B cell (primary cell): ENCODE measurements at regions not wholly inside any gene's neighbourhood (a gene's known extent, or its start where the extent isn't known, plus 50 kb on each side); places are given as distances from the start of the nearest gene placed in this dataset.

ENCODE experiments used
- ATAC-seq: fragments of 200-7000 bp; cut with Tn5 transposase; one replicate; pipeline ENCODE4 v1.10.0; 2021; ENCODE audit warnings: low read depth, mild to moderate bottlenecking, moderate number of reproducible peaks, moderate library complexity
- CTCF ChIA-PET: fragments of 350-600 bp; sonication (Branson Sonifier 250); formaldehyde crosslinking; loops from one replicate; lab custom pipeline; 2021; ENCODE audit warnings: antibody characterized with exemption, inconsistent platforms; lab: Charles Lee
- POLR2A ChIA-PET: fragments of 350-600 bp; sonication (Branson Sonifier 250); formaldehyde crosslinking; loops from one replicate; lab custom pipeline; 2021; ENCODE audit warnings: antibody characterized with exemption; lab: Charles Lee
- DNase-seq: peaks from one replicate; pipeline ENCODE4 v3.0.0; 2013
- H2AFZ ChIP-seq: 2 replicates; pipeline ENCODE4 v1.6.1; 2012; ENCODE audit warnings: mild to moderate bottlenecking, low read depth, low read length; ENCODE audit not compliant: insufficient read depth, poor library complexity, severe bottlenecking
- H3K27ac ChIP-seq, 2 donors: 1 replicate in 1 of 2; 2 replicates in 1 of 2; pipeline ENCODE4 v1.5.1; 2012 to 2013; ENCODE audit warnings: low read length in 2 of 2, mild to moderate bottlenecking in 2 of 2, moderate library complexity in 1 of 2
- H3K27me3 ChIP-seq, 4 experiments: fragments of 200-600 bp in 1 of 4; sonication (generic) in 1 of 4; replicated peaks in 1 of 4; 1 replicate in 2 of 4; 2 replicates in 2 of 4; pipeline versions ENCODE4 v1.6.1 to v1.7.0; 2013 to 2016; ENCODE audit warnings: low read length in 3 of 4, mild to moderate bottlenecking in 2 of 4, mixed read lengths in 1 of 4, moderate library complexity in 1 of 4; ENCODE audit not compliant: insufficient read depth in 4 of 4, control insufficient read depth in 3 of 4; ENCODE audit errors: control extremely low read depth in 1 of 4
- H3K36me3 ChIP-seq, 2 experiments: replicated peaks in 1 of 2; 1 replicate in 1 of 2; 2 replicates in 1 of 2; pipeline versions ENCODE4 v1.6.1 to v1.7.1; 2013; ENCODE audit warnings: low read length in 1 of 2; ENCODE audit not compliant: insufficient read depth in 2 of 2, control insufficient read depth in 1 of 2; ENCODE audit errors: control extremely low read depth in 1 of 2, extremely low read depth in 1 of 2
- H3K4me1 ChIP-seq, 2 donors: fragments of 200-600 bp in 1 of 2; sonication (generic) in 1 of 2; 1 replicate in 1 of 2; 2 replicates in 1 of 2; pipeline versions ENCODE4 v1.5.1 to v1.6.1; 2013 to 2017; ENCODE audit warnings: low read length in 2 of 2; ENCODE audit not compliant: control insufficient read depth in 2 of 2, insufficient read depth in 2 of 2
- H3K4me2 ChIP-seq: replicated peaks from 2 replicates; pipeline ENCODE3; 2012; ENCODE audit warnings: mild to moderate bottlenecking, low read depth, low read length; ENCODE audit not compliant: poor library complexity, severe bottlenecking
- H3K4me3 ChIP-seq, 5 experiments: fragments of 200-600 bp in 1 of 5; sonication (generic) in 1 of 5; 1 replicate in 3 of 5; 2 replicates in 2 of 5; pipeline versions ENCODE4 v1.5.1 to v1.7.0; 2011 to 2016; ENCODE audit warnings: low read length in 4 of 5, mild to moderate bottlenecking in 4 of 5, low read depth in 2 of 5, control low read depth in 1 of 5, moderate library complexity in 1 of 5; ENCODE audit not compliant: insufficient read depth in 1 of 5; ENCODE audit errors: control extremely low read depth in 1 of 5, extremely low read depth in 1 of 5
- H3K79me2 ChIP-seq: fragments of 200-600 bp; sonication (generic); one replicate; pipeline ENCODE4 v1.6.0; 2016; ENCODE audit warnings: low read length; ENCODE audit not compliant: control insufficient read depth, insufficient read depth
- H3K9ac ChIP-seq: fragments of 200-600 bp; sonication (generic); 2 replicates; pipeline ENCODE4 v1.6.1; 2017; ENCODE audit warnings: mild to moderate bottlenecking, low read length, moderate library complexity
- H3K9me3 ChIP-seq, 3 donors: one replicate each; pipeline versions ENCODE4 v1.6.1 to v1.7.1; 2013; ENCODE audit warnings: low read length in 2 of 3; ENCODE audit not compliant: control insufficient read depth in 2 of 3, insufficient read depth in 1 of 3; ENCODE audit errors: control extremely low read depth in 1 of 3
- H4K20me1 ChIP-seq: 2 replicates; pipeline ENCODE4 v1.6.0; 2012; ENCODE audit warnings: mild to moderate bottlenecking, low read length; ENCODE audit not compliant: insufficient read depth, control insufficient read depth, poor library complexity, severe bottlenecking
- H3K27ac Mint-ChIP-seq: one replicate; pipeline ENCODE4 v1.8.0; 2021; ENCODE audit warnings: mixed read lengths
- H3K27me3 Mint-ChIP-seq: one replicate; pipeline ENCODE4 v1.8.0; 2021; ENCODE audit warnings: mixed read lengths
- H3K4me1 Mint-ChIP-seq: one replicate; pipeline ENCODE4 v1.8.0; 2021; ENCODE audit warnings: mixed read lengths
- H3K4me3 Mint-ChIP-seq: one replicate; pipeline ENCODE4 v1.8.0; 2021; ENCODE audit warnings: mixed read lengths
- H3K9me3 Mint-ChIP-seq: one replicate; pipeline ENCODE4 v1.8.0; 2022; ENCODE audit warnings: mixed read lengths; ENCODE audit not compliant: insufficient read depth
- EZH2 ChIP-seq: IDR thresholded peaks from 2 replicates; pipeline ENCODE4 v1.6.1; 2012; ENCODE audit warnings: borderline replicate concordance, low read depth, mild to moderate bottlenecking, moderate library complexity, low read length; ENCODE audit not compliant: insufficient read depth, poor library complexity, severe bottlenecking
- WGBS: methylation state at CpG from one replicate; pipeline ENCODE4 v1.1.5; 2013; ENCODE audit warnings: missing lambda C conversion rate; ENCODE audit not compliant: insufficient coverage; 5-methylcytosine and 5-hydroxymethylcytosine counted together
- intact Hi-C: fragments of 100-400 bp; cut with micrococcal nuclease; formaldehyde crosslinking; loops from one replicate; pipeline ENCODE4 v1.10.0; 2022
- TF ChIP-seq, protein P1 (sequence below): fragments of 200-600 bp; IDR thresholded peaks from one replicate; pipeline ENCODE4 v1.8.0; 2022; ENCODE audit warnings: antibody characterized with exemption, mild to moderate bottlenecking

DNA sequence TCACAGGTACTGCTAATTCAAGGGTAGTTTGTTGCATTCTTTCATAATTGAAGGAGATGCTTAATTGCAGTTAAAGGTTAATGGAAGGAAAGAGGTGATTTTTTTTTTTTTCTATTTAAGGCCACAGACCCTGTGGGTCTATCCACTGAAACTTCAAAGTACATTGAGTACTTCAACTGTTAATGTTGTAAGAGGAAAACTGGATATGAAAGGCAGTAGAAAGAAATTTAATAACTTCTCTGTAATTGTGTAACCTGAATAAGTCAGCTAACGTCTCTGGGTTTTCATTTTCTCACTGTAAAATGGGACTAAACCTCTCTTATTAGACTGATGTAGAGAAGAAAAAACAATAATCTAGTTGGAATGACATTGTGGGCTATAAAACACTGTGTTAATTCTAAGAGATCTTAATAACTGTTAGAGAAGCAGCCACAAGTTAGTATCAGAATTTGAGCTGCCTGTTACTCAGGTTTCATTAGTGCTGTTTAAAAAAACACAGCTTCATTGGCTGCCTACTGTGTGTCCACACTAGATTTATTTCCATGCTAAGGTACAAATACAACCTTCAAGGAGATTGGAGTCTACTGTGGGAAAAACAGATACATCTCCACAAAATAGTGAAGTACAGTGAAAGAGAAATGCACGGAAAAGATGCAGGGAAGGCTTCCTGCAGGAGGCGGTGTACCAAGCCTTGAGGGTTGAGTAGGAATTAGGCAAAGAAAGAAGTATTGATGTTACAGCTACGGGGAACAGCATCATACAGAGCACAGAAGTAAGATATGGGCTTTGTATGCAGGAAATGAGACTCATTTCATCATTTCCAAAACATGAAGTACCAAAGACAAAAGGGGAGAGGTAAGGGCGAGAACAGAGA is 483.6 kb downstream of the TAFA4 start:
- intact Hi-C loops = no loop called here
- Mint-ChIP-seq H3K4me1 (no peaks in the 10 kb centered on the region), H3K27ac (no peak overlapping the region), H3K4me3 (no peak overlapping the region), H3K27me3 (no peaks in the 10 kb centered on the region), H3K9me3 (no peaks in the 10 kb centered on the region)
- no peaks in the 10 kb centered on the region for H3K79me2 ChIP-seq
- no peak overlapping the region for H3K27ac ChIP-seq
- no peaks in the 10 kb centered on the region for H3K36me3 ChIP-seq
- no peaks in the 10 kb centered on the region for H3K4me1 ChIP-seq
- H3K9ac ChIP-seq = no peak overlapping the region
- H3K4me3 ChIP-seq = no peak overlapping the region
- H3K4me2 ChIP-seq = no peak overlapping the region
- no CpG with 5 or more reads among the region's 5 CpGs for WGBS
- H3K9me3 ChIP-seq = no peaks in the 10 kb centered on the region
- POLR2A ChIA-PET = no interaction called here
- ATAC-seq = no peak
- CTCF ChIA-PET = no interaction called here
- no peaks in the 10 kb centered on the region for H4K20me1 ChIP-seq
- DNase-seq = no peak
- no peak for TF ChIP-seq EZH2
- TF ChIP-seq, protein P1, sequence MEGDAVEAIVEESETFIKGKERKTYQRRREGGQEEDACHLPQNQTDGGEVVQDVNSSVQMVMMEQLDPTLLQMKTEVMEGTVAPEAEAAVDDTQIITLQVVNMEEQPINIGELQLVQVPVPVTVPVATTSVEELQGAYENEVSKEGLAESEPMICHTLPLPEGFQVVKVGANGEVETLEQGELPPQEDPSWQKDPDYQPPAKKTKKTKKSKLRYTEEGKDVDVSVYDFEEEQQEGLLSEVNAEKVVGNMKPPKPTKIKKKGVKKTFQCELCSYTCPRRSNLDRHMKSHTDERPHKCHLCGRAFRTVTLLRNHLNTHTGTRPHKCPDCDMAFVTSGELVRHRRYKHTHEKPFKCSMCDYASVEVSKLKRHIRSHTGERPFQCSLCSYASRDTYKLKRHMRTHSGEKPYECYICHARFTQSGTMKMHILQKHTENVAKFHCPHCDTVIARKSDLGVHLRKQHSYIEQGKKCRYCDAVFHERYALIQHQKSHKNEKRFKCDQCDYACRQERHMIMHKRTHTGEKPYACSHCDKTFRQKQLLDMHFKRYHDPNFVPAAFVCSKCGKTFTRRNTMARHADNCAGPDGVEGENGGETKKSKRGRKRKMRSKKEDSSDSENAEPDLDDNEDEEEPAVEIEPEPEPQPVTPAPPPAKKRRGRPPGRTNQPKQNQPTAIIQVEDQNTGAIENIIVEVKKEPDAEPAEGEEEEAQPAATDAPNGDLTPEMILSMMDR = no peak
- no peak overlapping the region for H2AFZ ChIP-seq
- no peaks in the 10 kb centered on the region for H3K27me3 ChIP-seq

DNA sequence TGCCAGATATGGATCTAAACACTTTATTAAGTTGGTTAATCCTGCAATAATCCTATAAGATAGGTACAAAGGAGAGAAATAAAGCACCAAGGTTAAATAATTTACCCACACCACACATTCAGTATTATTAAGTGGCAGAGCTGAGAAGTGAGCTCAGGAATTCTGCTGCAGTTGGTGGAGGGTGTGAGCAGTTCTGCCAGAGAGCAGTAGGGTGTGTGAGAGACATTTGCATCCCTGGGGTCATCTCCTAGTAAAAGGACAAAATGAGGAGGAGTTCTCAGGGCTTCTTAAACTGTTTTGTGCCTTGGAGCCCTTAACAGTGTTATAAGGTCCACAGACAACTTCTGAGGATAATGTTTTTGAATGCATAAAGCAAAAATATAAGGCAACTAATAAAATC is 484.5 kb downstream of the TAFA4 start:
- H3K36me3 ChIP-seq = no peaks in the 10 kb centered on the region
- H3K27ac ChIP-seq = no peak overlapping the region
- H3K4me3 Mint-ChIP-seq = no peak overlapping the region
- H3K4me3 ChIP-seq = no peak overlapping the region
- ATAC-seq (no peak), DNase-seq (no peak)
- no peaks in the 10 kb centered on the region for H4K20me1 ChIP-seq
- H3K27ac Mint-ChIP-seq = no peak overlapping the region
- H3K4me2 ChIP-seq = no peak overlapping the region
- H3K27me3 Mint-ChIP-seq = no peaks in the 10 kb centered on the region
- intact Hi-C loops = no loop called here
- H3K9me3 Mint-ChIP-seq = peaks cover 3% of the 10 kb centered on the region
- H3K79me2 ChIP-seq = no peaks in the 10 kb centered on the region
- H3K4me1 Mint-ChIP-seq = no peaks in the 10 kb centered on the region
- ChIA-PET POLR2A (no interaction called here), CTCF (no interaction called here)
- no peaks in the 10 kb centered on the region for H3K27me3 ChIP-seq
- no peaks in the 10 kb centered on the region for H3K9me3 ChIP-seq
- no peak overlapping the region for H2AFZ ChIP-seq
- no peaks in the 10 kb centered on the region for H3K4me1 ChIP-seq
- H3K9ac ChIP-seq = no peak overlapping the region
- TF ChIP-seq, protein P1 = no peak
- no peak for TF ChIP-seq EZH2
